ENCODE measurements at regions not wholly inside any gene's neighbourhood (a gene's known extent, or its start where the extent isn't known, plus 50 kb on each side); places are given as distances from the start of the nearest gene placed in this dataset.

GRCh38 chr15:96827981-96828380 is 497.5 kb downstream of the NR2F2 start (continued):
- TF ChIP-seq MGA (IDR thresholded peaks at IDR 0.05) (no peak), ZBTB17 (CRISPR knock-in tag; IDR thresholded peaks at IDR 0.05) (no peak), CTCFL (IDR thresholded peaks at IDR 0.05; ENCODE audit: borderline replicate concordance, insufficient read depth, low read depth, low read length, poor library complexity, severe bottlenecking) (no peak), NR2F6 (CRISPR knock-in tag; IDR thresholded peaks at IDR 0.05) (no peak)

Data from K562 (cell line).